SHP77 treated with DMSO at 0.1 percent for 48 hours (cell line): ENCODE measurements at regions not wholly inside any gene's neighbourhood (a gene's known extent, or its start where the extent isn't known, plus 50 kb on each side); places are given as distances from the start of the nearest gene placed in this dataset.

Experiments
- DNase-seq: peaks from one replicate; lab custom pipeline; 2025; lab: John Stamatoyannopoulos, UW

DNA sequence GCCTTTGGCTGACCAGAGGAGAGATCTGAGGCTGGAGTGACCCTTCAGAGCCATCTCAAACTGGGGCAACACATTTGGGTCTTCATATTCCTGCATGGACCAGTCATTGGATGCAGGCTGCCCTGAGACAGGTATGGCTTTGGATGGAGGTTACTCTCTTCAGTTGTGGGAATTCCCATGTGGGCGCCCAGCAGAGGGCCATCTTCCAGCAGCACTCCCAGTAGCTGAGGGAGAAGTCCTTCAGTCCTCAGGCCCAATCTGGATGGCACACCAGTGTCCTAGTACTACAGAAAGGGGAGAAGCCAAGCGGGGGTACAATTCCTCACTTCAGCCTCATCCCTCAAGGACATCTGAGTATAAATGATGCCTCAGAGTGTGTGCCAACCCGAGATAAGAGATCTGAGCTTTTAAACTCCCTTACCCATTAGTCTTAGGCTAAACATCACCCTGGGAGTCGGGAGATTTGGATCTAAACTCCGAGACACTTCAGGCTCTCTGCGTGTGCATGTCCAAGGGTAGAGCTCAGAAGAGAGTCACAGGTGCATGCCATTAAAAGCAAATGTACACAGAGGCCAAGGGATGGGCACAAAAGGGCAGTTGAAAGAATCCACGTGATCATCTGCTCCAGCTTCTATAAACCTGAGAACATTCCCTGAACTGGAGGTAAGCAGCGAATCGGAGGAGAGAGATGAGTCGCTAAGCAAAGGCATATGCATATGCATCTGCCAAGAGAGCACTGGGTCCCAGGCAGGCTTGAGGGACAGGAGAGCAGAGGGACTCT lies 204.6 kb downstream of the CD83 start:
- DNase-seq, result no peak

DNA sequence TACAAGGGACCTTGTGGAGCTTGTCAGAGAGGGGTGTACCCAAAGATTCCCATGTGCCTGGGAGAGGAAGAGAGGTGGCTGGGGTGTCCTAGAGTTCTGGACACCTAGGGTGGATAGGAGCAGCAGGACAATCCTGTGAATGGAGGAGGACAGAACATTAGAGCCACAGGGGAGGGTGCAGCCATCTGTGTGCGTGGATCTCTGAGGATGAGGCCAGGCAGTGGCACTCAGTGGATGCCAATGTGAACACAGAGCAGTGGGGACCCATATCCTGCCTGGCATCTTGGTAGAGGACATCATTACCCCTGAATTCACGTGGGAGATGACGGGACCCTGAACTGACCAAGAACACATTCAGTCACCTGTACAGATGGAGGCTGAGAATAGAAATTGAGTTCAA lies 205.3 kb downstream of the CD83 start:
- DNase-seq, result no peak

DNA sequence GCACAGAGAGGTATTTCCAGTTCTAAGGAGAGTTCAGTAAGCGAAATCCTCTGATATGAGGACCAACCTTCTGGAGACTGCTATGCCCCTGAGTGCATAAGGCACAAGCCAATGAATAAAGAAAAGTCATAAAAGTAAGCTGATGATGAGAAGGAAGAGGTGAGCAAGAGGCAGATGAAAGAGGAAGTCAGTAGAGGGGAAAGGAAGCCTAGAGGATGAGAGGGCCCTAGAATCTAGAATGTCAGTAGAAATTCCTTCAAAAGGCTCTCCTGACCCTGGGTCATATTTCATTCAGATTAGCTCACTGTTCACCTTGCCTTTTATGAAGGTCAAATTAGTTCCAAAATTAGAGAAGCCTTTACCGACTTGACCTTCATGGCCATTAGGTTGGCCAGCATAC lies 209.2 kb downstream of the CD83 start:
- no peak for DNase-seq

DNA sequence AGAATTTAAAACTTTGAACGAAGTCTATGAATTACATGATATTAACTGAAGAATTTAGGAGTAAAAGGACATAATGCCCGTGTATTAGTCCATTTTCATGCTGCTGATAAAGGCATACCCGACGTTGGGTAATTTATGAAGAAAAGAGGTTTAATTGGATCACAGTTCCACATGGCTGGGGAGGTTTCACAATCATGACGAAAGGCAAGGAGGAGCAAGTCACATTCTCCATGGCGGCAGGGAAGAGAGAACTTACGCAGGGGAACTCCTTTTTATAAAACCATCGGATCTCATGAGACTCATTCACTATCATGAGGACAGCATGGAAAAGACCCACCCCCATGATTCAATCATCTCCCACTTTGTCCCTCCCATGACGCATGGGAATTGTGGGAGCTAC lies 210.6 kb downstream of the CD83 start:
- no peak for DNase-seq

DNA sequence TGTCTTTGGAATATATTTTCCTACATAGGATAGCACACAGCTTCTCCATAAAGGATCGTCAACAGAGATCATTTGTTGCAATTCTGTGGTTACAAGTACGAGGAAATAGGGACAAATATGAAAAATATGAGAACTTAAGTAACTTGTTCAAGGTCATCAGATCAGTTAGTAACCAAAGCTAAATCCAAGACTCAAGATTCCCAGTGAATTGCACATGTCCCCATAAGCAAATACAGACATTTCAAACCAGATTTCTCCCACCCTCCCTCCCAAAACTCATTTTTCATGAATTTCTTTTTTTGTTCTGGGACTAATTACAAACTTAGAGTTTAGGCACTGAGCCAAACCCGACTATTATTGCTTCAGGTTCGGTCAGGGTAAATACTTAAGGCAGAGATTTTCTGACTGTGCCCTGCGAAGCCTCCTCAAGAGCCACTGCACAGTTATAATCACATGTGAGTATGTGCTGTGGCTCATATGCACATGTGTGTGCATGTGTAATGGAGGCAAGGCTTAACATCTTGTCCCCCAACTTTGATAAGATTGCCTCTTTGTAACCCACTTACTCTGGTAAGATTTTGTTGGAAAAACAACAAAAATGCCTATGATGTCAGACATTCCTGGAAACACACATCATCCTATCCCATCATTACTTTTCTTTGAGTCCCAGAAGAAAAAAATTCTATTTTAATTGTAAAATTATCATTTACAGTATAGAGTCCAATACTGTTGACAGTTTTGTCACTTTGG lies 216.2 kb downstream of the CD83 start:
- DNase-seq, result no peak

DNA sequence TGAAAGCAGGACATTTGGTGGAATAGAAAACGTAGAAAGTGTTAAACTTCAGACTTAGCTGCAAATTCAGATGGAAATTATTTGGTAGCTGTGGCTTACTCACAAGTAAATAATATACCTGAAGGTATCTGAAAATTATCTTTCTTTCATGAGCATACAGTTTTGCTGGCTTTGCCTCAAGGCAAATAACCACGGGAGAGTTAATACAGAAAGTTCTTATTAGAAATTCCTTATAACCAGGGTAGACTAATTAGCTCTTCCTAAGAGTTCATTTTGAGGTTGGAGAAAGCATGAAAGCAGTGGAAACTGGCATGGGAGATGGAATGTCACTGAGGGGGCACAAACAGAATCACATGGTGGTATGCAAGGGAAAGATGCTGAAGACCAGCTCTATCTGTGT lies 217.5 kb downstream of the CD83 start:
- DNase-seq, result no peak

DNA sequence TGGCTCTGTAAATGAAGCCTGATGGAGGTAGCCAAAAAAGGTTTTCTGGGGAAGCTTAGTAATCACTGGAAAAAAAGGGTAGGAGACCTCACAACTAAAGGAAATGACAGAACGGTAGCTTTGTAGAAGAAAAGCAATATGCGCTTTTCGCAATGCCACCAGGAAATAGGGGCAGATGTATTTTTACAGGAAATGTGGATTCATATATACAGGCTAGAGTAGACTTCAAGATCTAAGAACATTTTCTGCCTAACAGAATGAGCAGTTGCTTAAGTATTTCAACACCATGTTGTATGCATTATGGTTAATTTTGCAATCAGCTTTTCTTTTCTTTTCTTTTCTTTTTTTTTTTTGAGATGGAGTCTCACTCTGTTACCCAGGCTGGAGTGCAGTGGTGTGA lies 219.6 kb downstream of the CD83 start:
- DNase-seq, result no peak

DNA sequence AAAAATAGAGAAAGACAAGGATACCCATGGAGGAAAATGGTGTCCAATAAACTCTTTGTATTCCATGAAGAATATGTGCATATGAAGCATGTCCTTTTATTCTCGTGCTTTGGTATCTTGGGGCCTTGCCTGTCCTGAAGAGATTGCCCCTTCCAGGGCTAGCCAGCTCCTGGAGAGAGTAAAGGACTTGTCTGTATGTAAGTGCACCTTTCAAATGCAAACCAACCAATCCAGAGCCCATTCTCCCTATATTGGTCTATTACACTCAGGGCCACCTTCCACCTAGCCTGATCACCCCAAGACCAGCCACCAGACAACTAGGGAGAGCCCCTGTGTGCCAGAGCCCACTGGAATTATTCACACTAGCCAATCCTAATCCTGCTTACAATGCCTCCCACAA lies 221.6 kb downstream of the CD83 start:
- no peak for DNase-seq

DNA sequence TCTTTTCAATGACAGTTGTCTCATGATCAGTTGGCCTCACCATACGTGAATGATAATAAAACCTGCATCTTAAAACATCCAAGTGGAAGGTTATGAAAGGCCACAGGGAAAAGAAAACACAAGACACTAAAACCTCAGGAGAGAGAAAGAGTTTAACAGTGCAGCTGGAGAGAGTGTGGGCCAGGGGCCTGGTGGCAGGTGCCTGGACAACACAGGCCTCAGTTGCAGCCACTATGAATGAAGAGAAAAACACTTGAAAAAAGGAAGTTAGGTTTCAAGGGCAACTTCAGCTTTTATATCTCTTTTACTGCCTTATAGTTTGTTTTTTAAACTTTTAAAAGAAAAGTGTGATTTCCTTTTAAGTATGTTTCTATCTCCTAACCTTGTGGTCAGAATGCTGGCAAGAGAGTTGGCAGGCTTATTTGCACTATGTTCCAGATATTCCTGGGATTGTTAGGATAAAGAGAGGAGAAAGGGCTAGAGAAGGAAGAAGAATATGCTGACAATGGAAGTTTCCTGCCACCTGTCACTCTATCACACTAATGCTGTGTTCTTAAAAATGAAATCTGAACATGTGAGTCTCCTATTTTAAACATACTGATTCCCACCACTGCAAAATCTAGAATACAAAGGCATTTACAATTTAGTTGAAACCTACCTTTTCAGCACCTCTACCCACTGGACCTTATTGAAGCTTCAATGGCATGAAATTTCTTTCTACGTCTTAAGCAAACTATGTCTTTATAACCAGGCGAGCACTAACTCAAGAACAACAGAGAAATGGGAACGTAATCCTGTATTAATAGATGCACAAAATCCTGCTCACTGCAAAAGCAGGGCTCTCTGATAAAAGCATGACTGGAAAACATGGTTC lies 222.4 kb downstream of the CD83 start:
- no peak for DNase-seq

DNA sequence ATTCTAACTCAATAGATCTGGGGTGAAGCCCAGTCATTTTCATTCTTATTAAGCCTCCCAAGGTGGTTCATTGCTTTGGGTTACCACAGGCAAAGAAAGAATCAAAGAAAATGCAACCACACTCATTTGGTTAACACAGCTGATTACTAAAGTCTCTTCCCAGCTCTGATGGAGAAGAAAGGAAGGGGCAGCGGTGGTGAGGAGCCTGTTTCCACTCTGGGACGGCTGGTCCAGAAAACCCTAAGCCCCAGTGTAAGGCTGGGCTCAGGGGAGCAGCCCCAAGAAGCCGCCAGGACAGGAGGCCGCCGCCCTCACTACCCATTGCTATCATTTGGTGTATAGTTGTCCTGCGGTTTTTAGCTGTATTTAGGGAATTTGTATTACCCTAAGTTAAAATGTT lies 226.9 kb downstream of the CD83 start:
- DNase-seq, result no peak

DNA sequence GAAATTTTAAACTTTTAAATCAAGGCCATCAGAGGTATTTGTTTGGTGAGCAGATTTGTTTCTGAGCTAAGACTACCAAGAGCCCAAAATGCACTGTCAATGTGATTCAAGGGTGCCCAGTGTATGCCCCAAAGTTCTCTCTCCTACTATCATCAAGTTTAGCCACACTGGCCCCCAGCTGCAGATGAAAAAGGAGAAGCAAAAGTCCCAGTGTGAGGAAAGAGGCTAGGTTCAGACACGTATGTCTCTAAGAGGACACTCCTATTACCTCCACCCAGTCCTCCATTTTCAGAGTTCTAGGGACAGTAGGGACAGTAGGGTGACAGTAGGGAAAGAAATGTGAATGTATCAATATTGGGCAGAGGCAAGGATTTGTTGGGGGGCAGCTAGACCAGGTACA lies 230.8 kb downstream of the CD83 start:
- DNase-seq, result no peak

DNA sequence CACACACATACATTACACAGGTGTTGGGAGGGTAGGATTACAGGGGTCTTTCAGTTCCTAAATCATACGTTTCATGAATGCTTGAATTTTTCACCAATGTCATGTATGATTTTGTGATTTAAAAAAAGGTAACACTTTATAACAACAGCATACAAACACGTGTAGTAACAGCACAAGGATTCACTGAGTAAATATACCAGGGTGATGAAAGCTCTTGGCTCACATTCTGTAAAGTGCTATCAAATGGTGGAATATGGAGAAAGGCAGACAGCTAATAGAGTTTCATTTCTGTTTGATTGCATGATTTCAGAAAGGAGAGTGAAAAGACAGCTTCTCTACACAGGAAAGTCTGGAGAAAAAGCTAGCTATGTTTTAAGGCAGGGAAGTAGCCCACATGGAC lies 231.9 kb downstream of the CD83 start:
- no peak for DNase-seq

DNA sequence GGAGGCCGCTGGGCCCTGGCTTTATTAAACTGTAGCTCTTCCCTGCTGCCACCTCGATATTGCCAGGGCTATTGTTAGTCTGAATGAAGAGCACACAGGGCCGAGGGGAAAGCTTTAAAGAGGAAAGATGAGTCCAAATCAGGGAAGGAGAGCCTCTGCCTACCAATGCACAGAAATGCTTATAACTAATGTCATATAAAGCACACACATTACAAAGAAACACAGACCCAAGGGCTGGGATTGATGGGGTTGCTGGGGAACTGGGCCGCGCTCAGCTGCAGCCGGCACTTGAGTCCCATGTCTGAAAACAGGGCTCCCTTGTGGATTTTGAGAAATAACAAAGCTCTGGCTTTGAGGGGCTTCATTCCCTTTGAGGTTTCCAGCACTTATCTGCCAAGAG lies 232.6 kb downstream of the CD83 start:
- no peak for DNase-seq

DNA sequence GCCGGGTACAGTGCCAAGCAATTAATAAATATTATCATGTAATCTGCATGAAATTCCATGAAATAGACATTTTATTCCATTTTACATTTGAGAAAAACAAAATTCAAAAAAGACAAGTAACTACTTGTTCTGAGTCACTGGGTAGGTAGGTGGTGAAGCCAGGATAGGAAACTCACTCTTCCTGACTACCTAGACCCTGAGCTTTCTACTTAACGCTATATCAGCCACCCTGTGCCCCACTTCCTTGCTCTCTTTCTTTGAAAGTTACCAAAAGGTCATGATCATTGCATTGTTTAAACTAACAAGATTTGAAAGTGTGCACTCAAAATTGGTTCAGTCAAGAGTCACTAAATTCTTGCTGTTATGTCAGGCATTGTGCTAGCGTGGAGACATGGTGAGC lies 235.7 kb downstream of the CD83 start:
- DNase-seq, result no peak

DNA sequence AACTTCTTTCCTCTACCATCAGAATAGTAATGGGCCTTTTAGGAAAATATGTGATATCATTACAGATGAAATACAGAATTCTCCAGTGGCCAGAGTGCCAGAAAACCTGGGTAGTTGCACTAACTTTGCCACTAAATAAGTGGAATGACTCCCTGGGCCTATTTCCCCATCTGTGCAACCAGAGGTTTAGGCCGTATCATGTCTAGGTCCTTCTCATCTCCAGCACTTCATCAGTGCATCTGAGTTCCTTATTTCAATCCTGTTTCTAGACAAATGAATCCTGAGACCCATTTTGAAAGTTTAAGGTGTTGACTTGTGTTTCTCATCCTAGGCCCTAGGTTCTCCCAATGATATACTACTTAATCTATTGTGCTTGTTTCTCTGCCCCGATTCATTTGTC lies 236.2 kb downstream of the CD83 start:
- no peak for DNase-seq

DNA sequence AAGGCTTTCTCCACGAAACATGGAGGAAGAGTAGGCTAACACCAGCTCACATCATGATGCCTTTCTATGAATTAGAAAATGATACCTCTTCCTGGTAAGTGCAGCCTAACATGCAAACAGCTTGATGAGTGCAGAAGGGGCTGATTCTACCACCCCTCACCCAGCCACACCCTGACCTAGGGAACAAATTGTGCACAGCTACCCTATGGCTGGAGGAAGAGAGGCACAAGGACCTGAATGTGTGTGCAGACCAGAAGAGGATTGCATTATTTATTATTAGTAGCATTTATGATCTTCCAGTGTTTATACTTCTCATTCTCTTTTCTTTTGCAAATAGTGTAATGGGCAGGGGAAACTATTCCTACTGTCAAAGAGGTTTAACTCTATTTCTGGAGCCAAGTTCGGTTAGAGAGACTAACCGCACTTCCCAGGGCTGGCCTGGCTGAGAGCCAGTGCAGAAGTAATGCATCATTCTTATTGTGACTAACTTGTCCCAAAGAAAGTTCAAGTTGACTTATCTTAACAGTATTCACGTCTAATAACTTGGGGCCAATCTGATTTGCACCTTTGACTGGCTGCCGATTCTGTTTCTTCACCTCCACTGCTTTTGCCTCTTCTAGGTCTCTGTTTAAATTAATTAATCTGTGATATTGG lies 237.5 kb downstream of the CD83 start:
- DNase-seq, result no peak

DNA sequence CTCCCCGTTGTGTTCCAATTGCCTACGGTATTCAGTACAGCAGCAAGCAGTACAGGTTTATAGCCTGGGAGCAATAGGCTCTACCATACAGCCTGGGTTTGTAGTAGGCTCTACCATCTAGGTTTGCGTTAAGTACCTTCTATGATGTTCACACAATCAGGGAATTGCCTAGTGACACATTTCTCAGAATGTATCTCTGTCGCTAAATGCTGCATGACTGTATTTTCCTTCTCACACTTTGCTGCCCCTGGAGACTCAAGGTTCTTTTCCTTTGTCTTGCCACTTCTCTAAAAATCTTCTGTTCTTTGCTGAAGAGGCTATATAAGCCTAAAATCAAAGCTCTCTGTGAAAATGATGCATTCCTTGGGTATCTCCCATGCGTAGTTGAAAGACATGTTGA lies 241.9 kb downstream of the CD83 start:
- DNase-seq, result no peak

DNA sequence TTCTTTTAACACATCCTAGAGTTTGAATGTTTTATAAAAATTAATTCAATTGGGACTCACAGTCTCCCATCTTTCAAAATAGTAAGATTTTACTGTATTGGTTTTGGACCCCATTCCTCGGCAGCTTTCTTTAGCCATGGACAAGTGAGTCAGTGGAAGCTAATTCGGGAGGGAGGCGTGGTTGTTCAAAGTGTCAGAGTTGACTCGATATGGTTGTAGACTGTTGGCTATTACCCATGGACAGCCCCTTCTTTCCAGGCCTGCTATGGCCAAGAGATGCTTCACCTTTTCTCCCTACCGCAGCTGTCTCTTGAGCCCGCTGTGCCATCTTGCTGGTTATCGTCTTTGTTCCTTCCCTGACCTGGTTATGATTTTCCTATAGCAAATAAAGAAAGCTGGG lies 243.0 kb downstream of the CD83 start:
- DNase-seq, result no peak

DNA sequence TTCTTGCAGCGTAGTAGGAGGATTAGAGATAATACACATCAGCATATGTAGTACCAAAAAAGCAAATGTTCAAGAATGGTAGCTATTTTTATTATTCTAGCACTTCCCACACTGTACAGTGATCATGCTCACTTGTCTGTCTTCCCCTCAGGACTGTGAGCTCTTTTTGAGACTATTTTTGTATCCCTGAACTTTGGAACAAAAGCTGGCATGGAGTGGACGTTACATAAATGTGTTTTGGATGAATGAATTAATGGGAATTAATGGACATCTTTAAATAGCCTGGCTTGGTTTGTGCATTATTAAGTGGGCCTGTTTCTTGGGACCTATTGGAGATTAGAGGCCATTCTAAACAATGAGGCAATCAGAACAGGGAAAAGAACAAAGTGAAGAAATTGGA lies 243.7 kb downstream of the CD83 start:
- DNase-seq, result no peak

DNA sequence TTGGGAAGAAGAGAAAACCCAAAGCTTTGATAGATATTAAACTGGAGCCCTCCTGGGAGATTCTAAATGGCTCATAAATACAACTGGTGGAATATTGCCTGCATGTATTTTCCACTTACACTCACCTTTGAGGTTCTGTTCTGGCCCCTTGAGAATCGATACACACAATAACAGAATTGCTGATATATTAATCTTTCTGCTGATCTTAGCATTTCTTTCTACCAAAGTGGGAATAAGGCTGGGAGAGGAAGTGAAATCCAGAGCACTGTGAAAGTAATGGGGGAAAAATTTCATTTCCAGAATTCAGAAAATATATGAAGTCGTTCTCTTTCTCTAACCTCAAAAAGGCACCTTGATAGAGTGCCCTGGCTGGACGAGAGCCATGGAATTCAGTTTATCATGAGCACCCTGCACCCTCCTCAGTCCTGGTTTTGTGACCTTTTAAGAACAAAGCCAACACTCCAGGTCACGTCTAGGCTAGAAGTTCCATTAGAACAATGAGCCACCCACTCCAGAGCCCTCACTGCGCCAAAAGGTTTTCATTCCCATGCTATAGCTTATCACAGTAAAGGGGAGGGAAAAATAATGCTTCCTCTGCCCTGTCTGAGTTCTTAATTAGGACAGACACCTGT lies 244.5 kb downstream of the CD83 start:
- DNase-seq, result no peak

DNA sequence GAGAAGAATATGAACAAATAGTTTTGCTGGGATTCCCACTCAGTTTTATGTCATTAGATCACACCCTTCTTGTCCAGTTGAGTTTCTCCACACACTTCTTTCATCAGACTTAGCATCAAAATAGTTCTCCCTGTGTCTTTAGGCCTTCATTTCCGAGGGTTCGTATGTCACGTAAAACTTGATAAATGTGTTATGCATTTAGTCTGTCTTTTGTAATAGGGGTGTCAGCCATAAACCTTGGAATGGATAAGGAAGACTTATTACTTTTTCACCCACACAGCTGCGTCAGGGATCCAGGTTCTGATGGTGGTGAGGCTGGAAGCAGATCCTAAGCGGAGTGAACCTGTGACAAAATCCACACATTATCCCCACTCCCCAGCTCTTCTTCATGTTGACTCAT lies 246.8 kb downstream of the CD83 start:
- no peak for DNase-seq

DNA sequence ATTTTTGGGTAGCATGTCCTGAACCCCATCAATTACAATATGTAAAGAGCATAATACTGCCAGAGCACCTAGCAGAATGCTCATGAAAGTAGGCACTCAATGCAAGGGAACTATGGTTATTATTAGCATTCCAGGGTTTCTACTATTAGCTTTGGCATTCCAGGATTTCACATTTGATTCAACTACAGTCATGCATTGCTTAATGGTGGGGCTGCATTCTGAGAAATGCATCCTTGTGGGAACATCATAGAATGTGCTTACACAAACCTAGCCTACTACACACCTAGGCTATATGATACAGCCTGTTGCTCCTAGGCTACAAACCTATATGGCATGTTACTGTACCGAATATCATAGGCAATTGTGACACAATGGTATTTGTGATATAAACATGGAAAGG lies 247.8 kb downstream of the CD83 start:
- DNase-seq, result no peak
